ENCODE measurements at regions not wholly inside any gene's neighbourhood (a gene's known extent, or its start where the extent isn't known, plus 50 kb on each side); places are given as distances from the start of the nearest gene placed in this dataset.

GRCh38 chr5:167451076-167451475, 840.4 kb upstream of the WWC1 start:
- no TSS peak for BruUV-seq (replicated peaks)
- H3K36me3 Mint-ChIP-seq (ENCODE audit: insufficient read depth, unreplicated experiment) = no peaks in the 10 kb centered on the region
- H3K27me3 Mint-ChIP-seq (ENCODE audit: insufficient read depth, unreplicated experiment) = no peaks in the 10 kb centered on the region

GRCh38 chr5:167452136-167452535, 839.3 kb upstream of the WWC1 start:
- no TSS peak for BruUV-seq (replicated peaks)
- TF ChIP-seq CTCF (IDR thresholded peaks at IDR 0.05; ENCODE audit: unreplicated experiment) = no peak
- Mint-ChIP-seq H3K4me3 (ENCODE audit: unreplicated experiment) (no peak overlapping the region), H3K9me3 (ENCODE audit: unreplicated experiment) (no peaks in the 10 kb centered on the region), H3K27me3 (ENCODE audit: insufficient read depth, unreplicated experiment) (no peaks in the 10 kb centered on the region), H3K4me1 (ENCODE audit: insufficient read depth, unreplicated experiment) (no peaks in the 10 kb centered on the region), H3K27ac (ENCODE audit: low read depth, unreplicated experiment) (no peak overlapping the region), H3K36me3 (ENCODE audit: insufficient read depth, unreplicated experiment) (no peaks in the 10 kb centered on the region)
- intact Hi-C loops (cut with micrococcal nuclease) = no loop called here
- POLR2A ChIA-PET = no interaction called here
- CTCF ChIA-PET = interaction anchor here (0.7 kb wide), 1 partner anchor 686 kb away, joined by 3 read pairs; no protein-coding TSS in a partner anchor
- no peak for DNase-seq (ENCODE audit: unreplicated experiment)

More at GRCh38 chr5:167451076-167451475, 840.4 kb upstream of the WWC1 start:
- no peaks in the 10 kb centered on the region for H3K4me1 Mint-ChIP-seq (ENCODE audit: insufficient read depth, unreplicated experiment)
- TF ChIP-seq CTCF (IDR thresholded peaks at IDR 0.05; ENCODE audit: unreplicated experiment) = no peak
- ChIA-PET POLR2A (interaction anchor here (0.7 kb wide), 1 partner anchor 193 kb away, joined by 4 read pairs; no protein-coding TSS in a partner anchor), CTCF (no interaction called here)
- DNase-seq (ENCODE audit: unreplicated experiment) = no peak
- H3K27ac Mint-ChIP-seq (ENCODE audit: low read depth, unreplicated experiment) = no peak overlapping the region
- intact Hi-C loops (cut with micrococcal nuclease) = no loop called here
- no peak overlapping the region for H3K4me3 Mint-ChIP-seq (ENCODE audit: unreplicated experiment)
- H3K9me3 Mint-ChIP-seq (ENCODE audit: unreplicated experiment) = no peaks in the 10 kb centered on the region

- Mint-ChIP-seq H3K9me3 (ENCODE audit: unreplicated experiment) (no peaks in the 10 kb centered on the region), H3K4me3 (ENCODE audit: unreplicated experiment) (no peak overlapping the region), H3K27ac (ENCODE audit: low read depth, unreplicated experiment) (no peak overlapping the region), H3K4me1 (ENCODE audit: insufficient read depth, unreplicated experiment) (no peaks in the 10 kb centered on the region), H3K36me3 (ENCODE audit: insufficient read depth, unreplicated experiment) (no peaks in the 10 kb centered on the region), H3K27me3 (ENCODE audit: insufficient read depth, unreplicated experiment) (no peaks in the 10 kb centered on the region)
- no peak for TF ChIP-seq CTCF (IDR thresholded peaks at IDR 0.05; ENCODE audit: unreplicated experiment)
- intact Hi-C loops (cut with micrococcal nuclease) = no loop called here
- no peak for DNase-seq (ENCODE audit: unreplicated experiment)
- ChIA-PET CTCF (interaction anchor here (0.6 kb wide), 1 partner anchor 117 kb away, joined by 4 read pairs; no protein-coding TSS in a partner anchor), POLR2A (no interaction called here)
- BruUV-seq (replicated peaks) = no TSS peak
Measured at GRCh38 chr5:167453246-167454030, 838.0 kb upstream of the WWC1 start.

- ChIA-PET POLR2A (no interaction called here), CTCF (interaction anchor here (0.7 kb wide), 1 partner anchor 46 kb away, joined by 3 read pairs; no protein-coding TSS in a partner anchor)
- no peaks in the 10 kb centered on the region for H3K27me3 Mint-ChIP-seq (ENCODE audit: insufficient read depth, unreplicated experiment)
Measured at GRCh38 chr5:167458412-167458811, 833.0 kb upstream of the WWC1 start.

More at GRCh38 chr5:167458412-167458811, 833.0 kb upstream of the WWC1 start:
- no peak overlapping the region for H3K4me3 Mint-ChIP-seq (ENCODE audit: unreplicated experiment)
- no peaks in the 10 kb centered on the region for H3K36me3 Mint-ChIP-seq (ENCODE audit: insufficient read depth, unreplicated experiment)
- no peaks in the 10 kb centered on the region for H3K4me1 Mint-ChIP-seq (ENCODE audit: insufficient read depth, unreplicated experiment)
- no peaks in the 10 kb centered on the region for H3K9me3 Mint-ChIP-seq (ENCODE audit: unreplicated experiment)
- H3K27ac Mint-ChIP-seq (ENCODE audit: low read depth, unreplicated experiment) = no peak overlapping the region
- BruUV-seq (replicated peaks) = no TSS peak
- TF ChIP-seq CTCF (IDR thresholded peaks at IDR 0.05; ENCODE audit: unreplicated experiment) = no peak
- no peak for DNase-seq (ENCODE audit: unreplicated experiment)
- intact Hi-C loops (cut with micrococcal nuclease) = no loop called here

Data from MCF 10A (cell line).